ENCODE measurements at regions not wholly inside any gene's neighbourhood (a gene's known extent, or its start where the extent isn't known, plus 50 kb on each side); places are given as distances from the start of the nearest gene placed in this dataset.
"Not testable (repeated sequence)": the region's sequence is repeated elsewhere in the genome, so short reads cannot be mapped to it uniquely, and the experiment has no call there.

DNA sequence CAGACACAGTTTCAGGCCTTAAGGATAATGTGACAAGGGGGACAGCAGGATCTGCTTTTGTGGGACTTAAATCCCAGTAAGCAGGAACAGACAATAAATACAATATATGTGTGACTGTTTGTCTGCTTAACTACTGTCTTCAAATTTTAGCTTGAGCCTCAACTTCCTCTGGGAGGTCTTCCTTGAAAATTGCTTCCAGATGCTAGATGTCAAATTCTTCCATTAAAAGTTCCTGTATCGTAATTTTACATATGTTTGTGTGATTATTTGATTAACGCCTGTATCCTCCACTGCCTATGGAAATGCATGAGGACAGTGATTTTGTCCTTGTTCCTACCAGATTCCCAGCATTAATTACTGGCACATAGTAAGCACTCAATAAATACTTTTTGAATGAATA lies 385.5 kb downstream of the NDFIP2 start:
- Mint-ChIP-seq H3K27me3 (no peaks in the 10 kb centered on the region), H3K9me3 (peaks cover 0 to 2% (median 0%) of the 10 kb centered on the region in 3 donors), H3K27ac (no peak overlapping the region), H3K4me1 (no peaks in the 10 kb centered on the region), H3K36me3 (no peaks in the 10 kb centered on the region), H3K4me3 (no peak overlapping the region)

DNA sequence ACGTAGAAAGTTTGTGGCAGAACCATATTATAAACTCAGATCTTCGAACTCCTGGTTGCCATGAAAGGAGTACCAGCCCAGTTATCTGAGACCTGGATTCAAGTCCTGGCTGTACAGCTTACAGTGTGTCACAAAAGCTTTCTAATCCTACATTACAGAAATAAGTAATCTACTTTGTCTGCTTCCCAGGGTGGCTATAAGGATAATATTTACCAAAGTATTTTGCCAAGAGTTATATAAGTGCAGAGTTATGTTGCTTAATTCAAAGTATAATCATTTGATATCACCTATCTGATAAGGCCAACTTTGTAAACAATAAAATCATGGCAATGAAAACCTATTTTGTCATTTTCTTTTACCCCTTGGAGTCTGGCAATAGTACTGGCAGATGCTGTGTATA lies 381.6 kb downstream of the NDFIP2 start:
- H3K4me1 Mint-ChIP-seq: no peaks in the 10 kb centered on the region
- H3K27me3 Mint-ChIP-seq: no peaks in the 10 kb centered on the region
- H3K36me3 Mint-ChIP-seq: no peaks in the 10 kb centered on the region
- H3K27ac Mint-ChIP-seq: no peak overlapping the region
- peaks cover 0 to 3% (median 0%) of the 10 kb centered on the region in 3 donors for H3K9me3 Mint-ChIP-seq
- no peak overlapping the region for H3K4me3 Mint-ChIP-seq

GRCh38 chr13:79861731-79862130 lies 380.8 kb downstream of the NDFIP2 start:
- no peaks in the 10 kb centered on the region for H3K27me3 Mint-ChIP-seq
- H3K4me3 Mint-ChIP-seq: no peak overlapping the region
- peaks cover 0 to 3% (median 0%) of the 10 kb centered on the region in 3 donors for H3K9me3 Mint-ChIP-seq
- H3K4me1 Mint-ChIP-seq: no peaks in the 10 kb centered on the region
- no peak overlapping the region for H3K27ac Mint-ChIP-seq
- H3K36me3 Mint-ChIP-seq: no peaks in the 10 kb centered on the region

DNA sequence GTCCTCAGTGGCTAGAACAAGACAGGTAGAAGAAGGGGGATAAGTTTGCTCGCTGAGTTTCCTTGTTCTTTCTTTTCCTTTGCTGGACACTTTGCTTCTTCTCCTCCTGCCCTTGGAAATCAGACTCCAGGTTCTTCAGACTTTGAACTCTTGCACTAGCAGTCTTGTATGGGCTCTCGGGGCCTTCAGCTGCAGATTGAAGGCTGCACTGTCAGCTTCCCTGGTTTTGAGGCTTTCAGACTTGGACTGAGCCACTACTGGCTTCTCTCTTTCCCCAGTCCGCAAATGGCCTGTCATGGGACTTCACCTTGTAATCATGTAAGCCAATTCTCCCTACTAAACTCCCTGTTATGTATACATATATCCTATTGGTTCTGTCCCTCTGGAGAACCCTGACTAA lies 379.8 kb downstream of the NDFIP2 start:
- Mint-ChIP-seq H3K9me3 (peaks cover 0 to 3% (median 0%) of the 10 kb centered on the region in 3 donors), H3K4me3 (no peak overlapping the region)

DNA sequence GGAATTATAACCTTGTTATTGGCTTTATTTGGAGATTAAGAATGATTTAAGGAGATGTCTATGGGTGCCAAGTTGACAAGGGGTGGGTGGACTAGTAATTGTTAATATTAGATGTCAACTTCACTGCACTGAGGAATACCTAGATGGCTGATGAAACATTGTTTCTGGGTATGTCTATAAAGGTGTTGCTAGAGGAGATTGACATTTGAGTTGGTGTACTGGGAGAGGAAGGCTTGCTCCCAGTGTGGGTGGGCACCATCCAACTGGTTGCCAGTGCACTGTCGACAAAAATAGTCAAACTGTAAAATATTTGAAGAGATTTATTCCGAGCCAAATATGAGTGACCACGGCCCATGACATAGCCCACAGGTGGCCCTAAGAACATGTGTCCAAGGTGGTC lies 378.8 kb downstream of the NDFIP2 start:
- H3K27ac Mint-ChIP-seq: no peak overlapping the region
- peaks cover 0 to 3% (median 0%) of the 10 kb centered on the region in 3 donors for H3K9me3 Mint-ChIP-seq
- no peak overlapping the region for H3K4me3 Mint-ChIP-seq
- H3K27me3 Mint-ChIP-seq: no peaks in the 10 kb centered on the region
- no peaks in the 10 kb centered on the region for H3K36me3 Mint-ChIP-seq
- no peaks in the 10 kb centered on the region for H3K4me1 Mint-ChIP-seq

More for the DNA sequence above, 379.8 kb downstream of the NDFIP2 start:
- H3K36me3 Mint-ChIP-seq: no peaks in the 10 kb centered on the region
- H3K4me1 Mint-ChIP-seq: no peaks in the 10 kb centered on the region
- no peak overlapping the region for H3K27ac Mint-ChIP-seq
- no peaks in the 10 kb centered on the region for H3K27me3 Mint-ChIP-seq

DNA sequence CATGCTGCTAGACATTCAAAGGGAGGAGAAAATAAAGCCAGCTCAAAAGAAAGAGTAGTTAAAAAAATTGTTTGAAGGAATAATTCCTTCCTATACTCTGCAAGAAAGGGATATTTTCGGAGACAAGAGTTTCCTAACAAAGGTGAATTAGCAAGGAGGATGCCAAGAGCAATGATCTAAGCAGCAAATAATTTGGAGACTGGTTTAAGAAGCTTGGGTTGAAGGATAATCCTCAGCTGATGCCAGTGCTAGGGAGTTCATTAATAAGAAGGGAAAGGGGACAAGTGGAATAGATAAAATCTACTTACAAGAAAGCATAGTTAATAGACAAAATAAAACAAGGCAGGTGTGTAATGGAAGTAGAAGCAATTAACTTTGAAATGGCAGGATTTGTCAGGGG lies 372.3 kb downstream of the NDFIP2 start:
- Mint-ChIP-seq H3K36me3 (no peaks in the 10 kb centered on the region), H3K27me3 (no peaks in the 10 kb centered on the region), H3K9me3 (no peaks in the 10 kb centered on the region), H3K4me1 (no peaks in the 10 kb centered on the region), H3K4me3 (no peak overlapping the region), H3K27ac (no peak overlapping the region)

DNA sequence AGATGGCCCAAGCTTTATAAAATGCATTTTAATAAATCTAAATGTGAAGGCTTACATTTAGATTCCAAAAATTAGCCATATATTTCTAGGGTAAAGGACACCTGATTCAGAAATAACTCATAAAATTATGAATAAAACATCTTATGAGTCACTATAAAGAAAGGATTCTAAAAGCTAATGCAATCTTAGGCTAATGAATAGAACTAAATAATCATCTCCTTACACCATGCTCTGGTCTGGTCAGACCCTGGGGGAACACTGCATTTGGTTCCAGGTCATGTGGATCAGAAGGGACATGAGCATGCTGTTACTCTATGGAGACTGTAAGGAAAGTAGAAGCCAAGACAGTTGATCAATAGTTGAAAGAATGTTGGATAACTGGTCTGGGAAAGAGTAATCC lies 370.4 kb downstream of the NDFIP2 start:
- Mint-ChIP-seq H3K27me3 (no peaks in the 10 kb centered on the region), H3K4me3 (no peak overlapping the region), H3K27ac (no peak overlapping the region), H3K4me1 (no peaks in the 10 kb centered on the region), H3K9me3 (no peaks in the 10 kb centered on the region), H3K36me3 (no peaks in the 10 kb centered on the region)

GRCh38 chr13:79847882-79848592 lies 367.1 kb downstream of the NDFIP2 start:
- Mint-ChIP-seq H3K4me3 (no peak overlapping the region), H3K27me3 (no peaks in the 10 kb centered on the region), H3K4me1 (no peaks in the 10 kb centered on the region), H3K27ac (no peak overlapping the region), H3K36me3 (no peaks in the 10 kb centered on the region), H3K9me3 (peaks cover 0 to 3% (median 0%) of the 10 kb centered on the region in 3 donors)

- peaks cover 0 to 3% (median 0%) of the 10 kb centered on the region in 3 donors for H3K9me3 Mint-ChIP-seq
- H3K27me3 Mint-ChIP-seq: no peaks in the 10 kb centered on the region
- H3K4me1 Mint-ChIP-seq: no peaks in the 10 kb centered on the region
- no peaks in the 10 kb centered on the region for H3K36me3 Mint-ChIP-seq
- no peak overlapping the region for H3K4me3 Mint-ChIP-seq
- no peak overlapping the region for H3K27ac Mint-ChIP-seq
Measured at GRCh38 chr13:79846386-79846785, 365.4 kb downstream of the NDFIP2 start.

GRCh38 chr13:79837741-79838450 lies 356.9 kb downstream of the NDFIP2 start:
- Mint-ChIP-seq H3K36me3 (no peaks in the 10 kb centered on the region), H3K27ac (no peak overlapping the region), H3K27me3 (no peaks in the 10 kb centered on the region), H3K9me3 (peaks cover 0 to 4% (median 0%) of the 10 kb centered on the region in 3 donors), H3K4me3 (no peak overlapping the region), H3K4me1 (no peaks in the 10 kb centered on the region)

DNA sequence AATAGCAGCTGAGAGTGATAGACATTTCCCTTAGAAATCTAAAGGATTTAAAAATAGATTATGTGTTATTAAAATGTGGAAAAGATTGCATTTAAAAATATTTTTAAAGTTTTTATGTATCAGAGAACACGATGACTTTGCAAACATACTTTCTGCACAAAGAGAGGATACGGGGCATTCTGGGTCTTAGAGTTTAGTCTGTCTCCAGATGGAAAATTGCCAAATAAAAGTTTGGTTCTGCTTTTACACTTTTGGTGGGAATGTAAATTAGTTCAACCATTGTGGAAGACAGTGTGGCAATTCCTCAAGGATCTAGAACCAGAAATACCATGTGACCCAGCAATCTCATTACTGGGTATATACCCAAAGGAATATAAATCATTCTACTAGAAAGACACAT lies 355.2 kb downstream of the NDFIP2 start:
- H3K4me3 Mint-ChIP-seq, H3K27me3 Mint-ChIP-seq, H3K4me1 Mint-ChIP-seq, H3K36me3 Mint-ChIP-seq, H3K9me3 Mint-ChIP-seq, H3K27ac Mint-ChIP-seq: not testable (repeated sequence)

DNA sequence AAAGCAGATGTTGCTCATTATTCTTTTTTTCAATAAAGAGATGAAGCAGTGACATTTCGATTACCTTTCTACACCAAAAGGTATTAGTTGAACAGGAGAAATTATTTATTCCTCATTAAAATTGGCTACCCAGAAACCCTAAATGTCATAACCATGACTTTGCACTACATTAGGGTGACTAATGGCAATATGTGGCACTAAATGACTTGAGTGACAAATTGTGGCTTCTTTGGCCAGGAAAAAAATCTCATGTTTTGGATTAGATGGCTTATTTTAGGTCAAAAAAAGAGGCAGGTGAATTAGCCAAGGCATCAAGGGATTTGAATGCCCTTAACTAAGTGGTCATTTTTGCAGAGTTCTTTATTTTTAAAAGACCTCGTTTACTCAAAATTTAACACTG lies 353.9 kb downstream of the NDFIP2 start:
- Mint-ChIP-seq H3K9me3 (peaks cover 0 to 4% (median 1%) of the 10 kb centered on the region in 3 donors), H3K4me1 (no peaks in the 10 kb centered on the region), H3K27ac (no peak overlapping the region), H3K4me3 (no peak overlapping the region), H3K36me3 (no peaks in the 10 kb centered on the region), H3K27me3 (no peaks in the 10 kb centered on the region)

- no peak overlapping the region for H3K27ac Mint-ChIP-seq
- H3K36me3 Mint-ChIP-seq: no peaks in the 10 kb centered on the region
- no peaks in the 10 kb centered on the region for H3K4me1 Mint-ChIP-seq
- H3K9me3 Mint-ChIP-seq: peaks cover 0 to 4% (median 1%) of the 10 kb centered on the region in 3 donors
- H3K4me3 Mint-ChIP-seq: no peak overlapping the region
- no peaks in the 10 kb centered on the region for H3K27me3 Mint-ChIP-seq
Measured at GRCh38 chr13:79833991-79834390, 353.0 kb downstream of the NDFIP2 start.

DNA sequence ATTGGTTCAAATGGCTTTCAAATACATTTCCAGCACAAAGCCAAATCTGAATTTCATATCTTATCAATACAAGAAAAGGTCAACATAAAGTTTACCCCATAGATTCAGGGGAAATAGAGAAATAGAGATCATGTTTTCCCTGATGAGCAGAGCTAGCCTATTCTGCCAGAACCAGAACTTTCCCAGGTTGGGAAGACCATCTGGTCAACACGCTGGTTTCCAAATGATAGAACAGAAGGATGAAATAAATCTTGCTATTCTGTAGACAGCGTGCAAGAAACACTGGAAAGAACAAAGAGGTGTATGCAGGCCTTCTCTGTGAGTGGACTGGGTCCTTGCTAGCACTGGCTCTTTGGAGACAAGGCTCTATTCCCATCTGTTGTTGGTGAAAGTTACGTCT lies 350.6 kb downstream of the NDFIP2 start:
- H3K4me1 Mint-ChIP-seq: no peaks in the 10 kb centered on the region
- H3K27me3 Mint-ChIP-seq: no peaks in the 10 kb centered on the region
- no peaks in the 10 kb centered on the region for H3K36me3 Mint-ChIP-seq
- no peak overlapping the region for H3K27ac Mint-ChIP-seq
- no peak overlapping the region for H3K4me3 Mint-ChIP-seq
- H3K9me3 Mint-ChIP-seq: peaks cover 0 to 6% (median 3%) of the 10 kb centered on the region in 3 donors

DNA sequence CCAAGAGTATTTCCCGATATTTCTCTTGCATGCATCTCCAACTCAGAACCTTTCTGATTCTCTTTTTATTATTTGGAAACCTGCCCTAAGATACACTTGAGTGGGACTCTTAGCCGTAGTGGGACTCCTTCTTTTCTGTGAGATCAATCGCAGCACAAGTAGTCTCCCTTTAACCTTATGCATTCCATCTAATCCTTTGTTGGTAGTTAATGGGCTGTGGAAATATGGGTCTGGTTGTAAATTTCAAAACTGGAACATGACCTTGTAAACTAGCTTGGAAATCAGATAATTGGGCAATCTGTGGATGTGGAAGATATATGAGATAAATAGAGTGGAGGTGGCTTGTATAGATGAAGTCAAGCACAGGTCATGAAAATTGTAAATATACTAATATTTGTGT lies 350.0 kb downstream of the NDFIP2 start:
- no peaks in the 10 kb centered on the region for H3K36me3 Mint-ChIP-seq
- H3K27me3 Mint-ChIP-seq: no peaks in the 10 kb centered on the region
- peaks cover 0 to 7% (median 3%) of the 10 kb centered on the region in 3 donors for H3K9me3 Mint-ChIP-seq
- H3K27ac Mint-ChIP-seq: no peak overlapping the region
- H3K4me1 Mint-ChIP-seq: no peaks in the 10 kb centered on the region
- H3K4me3 Mint-ChIP-seq: no peak overlapping the region

DNA sequence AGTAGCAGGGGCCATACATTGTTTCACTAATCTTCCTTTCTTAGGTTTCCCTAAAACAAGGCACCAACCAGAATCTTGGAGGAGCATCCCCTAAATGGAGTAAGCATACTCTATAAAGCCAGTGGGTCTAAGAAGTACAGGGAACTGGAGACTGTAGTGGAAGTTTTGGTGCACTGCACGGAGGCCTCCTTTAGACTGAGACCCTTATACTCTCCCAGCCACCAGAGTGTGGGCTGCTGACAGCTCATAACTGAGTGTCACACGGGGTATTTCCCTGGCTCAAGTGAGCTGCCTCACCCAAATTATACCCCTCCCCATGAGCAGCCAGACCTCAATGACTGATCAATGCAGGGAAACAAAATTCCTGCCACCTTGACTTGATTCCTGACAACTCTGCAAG lies 349.5 kb downstream of the NDFIP2 start:
- no peaks in the 10 kb centered on the region for H3K27me3 Mint-ChIP-seq
- no peak overlapping the region for H3K27ac Mint-ChIP-seq
- no peaks in the 10 kb centered on the region for H3K36me3 Mint-ChIP-seq
- H3K4me1 Mint-ChIP-seq: no peaks in the 10 kb centered on the region
- no peak overlapping the region for H3K4me3 Mint-ChIP-seq
- peaks cover 0 to 7% (median 3%) of the 10 kb centered on the region in 3 donors for H3K9me3 Mint-ChIP-seq

Data from IgD-negative memory B cell (primary cell).